ENCODE measurements at regions not wholly inside any gene's neighbourhood (a gene's known extent, or its start where the extent isn't known, plus 50 kb on each side); places are given as distances from the start of the nearest gene placed in this dataset.

DNA sequence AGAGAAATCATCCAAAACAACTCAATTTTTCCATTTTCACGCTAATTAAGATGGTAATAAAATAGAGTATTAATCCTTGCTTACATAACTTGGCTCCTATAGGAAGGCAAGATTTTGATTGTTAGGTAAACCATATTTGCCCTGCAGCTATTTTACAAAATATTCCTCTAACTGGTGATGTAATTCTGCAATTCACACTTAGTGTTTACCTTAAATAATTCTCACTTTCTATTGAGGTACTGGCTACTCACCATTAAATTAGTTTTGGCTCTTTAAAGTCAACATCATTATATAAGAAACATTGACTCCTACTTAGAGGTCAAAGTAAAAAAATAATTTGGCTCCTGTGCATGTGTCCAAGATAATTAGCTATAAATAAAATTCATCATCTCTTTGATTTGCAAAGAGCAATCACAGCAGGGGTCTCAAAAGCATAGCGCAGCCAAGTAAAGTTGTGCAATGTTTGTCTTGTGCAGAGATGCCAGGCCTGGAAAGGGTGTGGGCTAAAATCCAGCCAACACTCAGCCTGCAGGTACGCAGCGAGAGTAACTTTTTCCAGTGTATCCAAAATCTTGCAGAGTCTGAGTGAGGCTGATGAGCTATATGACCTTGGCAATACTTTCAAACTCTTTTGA, 501.2 kb downstream of the MMUT start:
- no TSS peak for BruUV-seq (replicated peaks)
- POLR2A ChIA-PET (ENCODE audit: unreplicated experiment) = no interaction called here

DNA sequence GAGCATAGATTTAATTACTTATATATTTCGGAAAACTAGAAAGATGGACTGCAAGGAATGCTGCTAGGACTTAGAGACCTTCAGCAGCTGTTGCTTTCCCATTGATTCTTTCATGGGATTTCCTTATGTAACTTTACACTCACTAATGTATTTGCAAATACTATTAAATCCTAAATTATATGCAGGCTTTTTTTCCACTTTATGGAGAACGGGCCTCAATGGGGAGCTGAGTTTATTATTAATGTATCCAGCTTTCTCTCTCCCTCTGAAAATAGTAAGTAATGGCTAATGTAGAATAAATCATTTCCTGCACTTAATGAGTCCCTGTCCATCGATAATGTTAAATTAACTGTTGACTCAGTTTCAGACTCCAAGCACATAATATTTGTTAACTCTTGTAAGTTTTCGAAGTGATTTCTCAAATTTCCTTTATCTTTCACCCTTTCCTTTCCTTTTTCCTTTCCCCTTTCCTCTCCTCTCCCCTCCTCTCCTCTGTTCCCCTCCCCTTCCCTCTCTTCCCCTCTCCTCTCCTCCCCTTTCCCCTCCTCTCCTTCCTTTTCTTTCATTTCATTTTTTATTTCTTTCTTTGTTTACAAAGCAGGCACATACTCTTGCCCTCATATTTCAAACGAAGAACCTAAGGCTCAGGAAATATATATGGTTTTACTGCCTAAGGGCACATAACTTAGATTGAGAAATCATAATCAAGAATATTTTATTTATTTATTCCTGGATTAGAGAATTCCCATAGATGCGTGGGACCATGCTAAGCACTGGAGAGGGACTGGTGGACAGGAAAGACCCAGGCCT, 503.6 kb downstream of the MMUT start:
- intact Hi-C loops (cut with micrococcal nuclease) = no loop called here
- peak; percentile 15 for DNase-seq
- CTCF ChIA-PET = no interaction called here

More for the DNA sequence above, 501.2 kb downstream of the MMUT start:
- DNase-seq (no peak), ATAC-seq (no peak)
- H3K4me1 ChIP-seq (ENCODE audit: insufficient read depth, low read length) = no peaks in the 10 kb centered on the region
- no peaks in the 10 kb centered on the region for H3K79me2 ChIP-seq (ENCODE audit: low read length)
- H2AFZ ChIP-seq (ENCODE audit: low read length) = no peak overlapping the region
- no peak overlapping the region for H3K4me2 ChIP-seq (ENCODE audit: low read length)
- H4K20me1 ChIP-seq (ENCODE audit: low read length) = no peaks in the 10 kb centered on the region
- no peaks in the 10 kb centered on the region for H3K9me3 ChIP-seq (ENCODE audit: low read length)
- intact Hi-C loops (cut with micrococcal nuclease) = no loop called here
- no peak overlapping the region for H3K27ac ChIP-seq (ENCODE audit: low read length)
- H3K9me2 ChIP-seq (replicated peaks; ENCODE audit: low read length) = no peaks in the 10 kb centered on the region
- H3F3A ChIP-seq (ENCODE audit: low read length, unreplicated experiment) = no peaks in the 10 kb centered on the region
- no peak for TF ChIP-seq EZH2phosphoT487 (IDR thresholded peaks at IDR 0.05; ENCODE audit: borderline replicate concordance, low read length)
- TF ChIP-seq EZH2 (IDR thresholded peaks at IDR 0.05; ENCODE audit: low read length, unreplicated experiment) = no peak
- TF ChIP-seq, protein P1, sequence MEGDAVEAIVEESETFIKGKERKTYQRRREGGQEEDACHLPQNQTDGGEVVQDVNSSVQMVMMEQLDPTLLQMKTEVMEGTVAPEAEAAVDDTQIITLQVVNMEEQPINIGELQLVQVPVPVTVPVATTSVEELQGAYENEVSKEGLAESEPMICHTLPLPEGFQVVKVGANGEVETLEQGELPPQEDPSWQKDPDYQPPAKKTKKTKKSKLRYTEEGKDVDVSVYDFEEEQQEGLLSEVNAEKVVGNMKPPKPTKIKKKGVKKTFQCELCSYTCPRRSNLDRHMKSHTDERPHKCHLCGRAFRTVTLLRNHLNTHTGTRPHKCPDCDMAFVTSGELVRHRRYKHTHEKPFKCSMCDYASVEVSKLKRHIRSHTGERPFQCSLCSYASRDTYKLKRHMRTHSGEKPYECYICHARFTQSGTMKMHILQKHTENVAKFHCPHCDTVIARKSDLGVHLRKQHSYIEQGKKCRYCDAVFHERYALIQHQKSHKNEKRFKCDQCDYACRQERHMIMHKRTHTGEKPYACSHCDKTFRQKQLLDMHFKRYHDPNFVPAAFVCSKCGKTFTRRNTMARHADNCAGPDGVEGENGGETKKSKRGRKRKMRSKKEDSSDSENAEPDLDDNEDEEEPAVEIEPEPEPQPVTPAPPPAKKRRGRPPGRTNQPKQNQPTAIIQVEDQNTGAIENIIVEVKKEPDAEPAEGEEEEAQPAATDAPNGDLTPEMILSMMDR (conservative IDR thresholded peaks at IDR 0.05; ENCODE audit: low read depth, low read length) = no peak
- no peak overlapping the region for H3K9ac ChIP-seq (ENCODE audit: low read length)
- CTCF ChIA-PET = no interaction called here
- no peak overlapping the region for H3K4me3 ChIP-seq (ENCODE audit: low read length)
- no peaks in the 10 kb centered on the region for H3K27me3 ChIP-seq (ENCODE audit: low read length)
- H3K36me3 ChIP-seq (ENCODE audit: low read depth, low read length) = no peaks in the 10 kb centered on the region

More for the DNA sequence above, 503.6 kb downstream of the MMUT start:
- no peaks in the 10 kb centered on the region for H4K20me1 ChIP-seq (ENCODE audit: low read length)
- peak overlapping the region; percentile 51; the same call in 1 of the 2 replicates for H2AFZ ChIP-seq (ENCODE audit: low read length)
- H3K79me2 ChIP-seq (ENCODE audit: low read length) = no peaks in the 10 kb centered on the region
- no TSS peak for BruUV-seq (replicated peaks)
- no peaks in the 10 kb centered on the region for H3K36me3 ChIP-seq (ENCODE audit: low read depth, low read length)
- no peak overlapping the region for H3K4me2 ChIP-seq (ENCODE audit: low read length)
- no peak overlapping the region for H3K27ac ChIP-seq (ENCODE audit: low read length)
- POLR2A ChIA-PET (ENCODE audit: unreplicated experiment) = no interaction called here
- no peak overlapping the region for H3K4me3 ChIP-seq (ENCODE audit: low read length)
- H3K4me1 ChIP-seq (ENCODE audit: insufficient read depth, low read length) = no peaks in the 10 kb centered on the region
- no peaks in the 10 kb centered on the region for H3F3A ChIP-seq (ENCODE audit: low read length, unreplicated experiment)
- TF ChIP-seq, protein P1 (conservative IDR thresholded peaks at IDR 0.05; ENCODE audit: low read depth, low read length) = no peak
- no peak for TF ChIP-seq EZH2 (IDR thresholded peaks at IDR 0.05; ENCODE audit: low read length, unreplicated experiment)
- no peaks in the 10 kb centered on the region for H3K9me2 ChIP-seq (replicated peaks; ENCODE audit: low read length)
- no peak for ATAC-seq
- no peak overlapping the region for H3K9ac ChIP-seq (ENCODE audit: low read length)
- H3K9me3 ChIP-seq (ENCODE audit: low read length) = no peaks in the 10 kb centered on the region
- no peaks in the 10 kb centered on the region for H3K27me3 ChIP-seq (ENCODE audit: low read length)

All from PC-3 (cell line).